IMR-90 (cell line): ENCODE measurements at regions not wholly inside any gene's neighbourhood (a gene's known extent, or its start where the extent isn't known, plus 50 kb on each side); places are given as distances from the start of the nearest gene placed in this dataset.

Source experiments
- ATAC-seq: fragments of 200-7000 bp; cut with Tn5 transposase; 2 replicates; pipeline ENCODE4 v1.9.1; 2020; ENCODE audit warnings: low read depth, mild to moderate bottlenecking, moderate library complexity
- BruUV-seq: library from RNA; stranded (reverse); fragments of 400-500 nt; replicated peaks from 2 replicates; lab custom pipeline; 2021; lab: Mats Ljungman, UMichigan
- CTCF ChIA-PET: fragments of 300-600 bp; formaldehyde crosslinking; extraction: SDS; loops from one replicate; lab custom pipeline; 2021; ENCODE audit warnings: antibody characterized with exemption; lab: Yijun Ruan, JAX
- POLR2A ChIA-PET: fragments of 300-600 bp; sonication (Branson Sonifier 250); formaldehyde crosslinking; loops from one replicate; lab custom pipeline; 2022; ENCODE audit warnings: antibody characterized with exemption; ENCODE audit not compliant: unreplicated experiment; lab: Charles Lee
- DNase-seq: peaks from one replicate; pipeline ENCODE4 v3.0.0; 2013
- H2AFZ ChIP-seq: replicated peaks from 2 replicates; pipeline ENCODE3; 2013; ENCODE audit warnings: low read length, mild to moderate bottlenecking; ENCODE audit not compliant: poor library complexity
- H2AK5ac ChIP-seq: 2 replicates; pipeline ENCODE4 v1.6.1; 2013; ENCODE audit warnings: low read depth, low read length, inconsistent platforms
- H2AK9ac ChIP-seq: replicated peaks from 2 replicates; pipeline ENCODE3; 2013; ENCODE audit warnings: mild to moderate bottlenecking, low read depth, low read length, moderate library complexity; ENCODE audit not compliant: poor library complexity
- H2BK120ac ChIP-seq: 2 replicates; pipeline ENCODE4 v1.6.1; 2013; ENCODE audit warnings: low read depth, low read length, inconsistent platforms
- H2BK15ac ChIP-seq: 3 replicates; pipeline ENCODE4 v1.6.1; 2013; ENCODE audit warnings: low read depth, low read length, inconsistent platforms
- H2BK20ac ChIP-seq: 2 replicates; pipeline ENCODE4 v1.6.1; 2013; ENCODE audit warnings: low read depth, mild to moderate bottlenecking, inconsistent platforms, low read length, moderate library complexity
- H2BK5ac ChIP-seq: 2 replicates; pipeline ENCODE4 v1.6.1; 2013; ENCODE audit warnings: mild to moderate bottlenecking, low read depth, low read length, inconsistent platforms; ENCODE audit not compliant: poor library complexity, severe bottlenecking
- H3K14ac ChIP-seq: replicated peaks from 2 replicates; pipeline ENCODE4 v1.6.1; 2013; ENCODE audit warnings: low read depth, low read length, inconsistent platforms
- H3K18ac ChIP-seq: 2 replicates; pipeline ENCODE4 v1.6.1; 2013; ENCODE audit warnings: low read depth, low read length, control low read depth
- H3K23ac ChIP-seq: 2 replicates; pipeline ENCODE4 v1.6.1; 2013; ENCODE audit warnings: low read depth, low read length, inconsistent platforms
- H3K27ac ChIP-seq: 2 replicates; pipeline ENCODE4 v1.5.1; 2013; ENCODE audit warnings: mild to moderate bottlenecking, control low read depth, low read length; ENCODE audit not compliant: insufficient read depth
- H3K27me3 ChIP-seq: 2 replicates; pipeline ENCODE4 v1.6.1; 2013; ENCODE audit warnings: low read length; ENCODE audit not compliant: control insufficient read depth, insufficient read depth
- H3K36me3 ChIP-seq: 2 replicates; pipeline ENCODE4 v1.6.1; 2013; ENCODE audit warnings: low read length, mixed read lengths; ENCODE audit not compliant: control insufficient read depth, insufficient read depth
- H3K4ac ChIP-seq: 2 replicates; pipeline ENCODE4 v1.6.1; 2013; ENCODE audit warnings: low read depth, low read length, inconsistent platforms
- H3K4me1 ChIP-seq: 2 replicates; pipeline ENCODE4 v1.6.1; 2013; ENCODE audit warnings: low read length, mixed read lengths; ENCODE audit not compliant: control insufficient read depth, insufficient read depth
- H3K4me2 ChIP-seq: 2 replicates; pipeline ENCODE4 v1.6.1; 2013; ENCODE audit warnings: low read depth, mild to moderate bottlenecking, control low read depth, low read length, moderate library complexity
- H3K4me3 ChIP-seq: 2 replicates; pipeline ENCODE4 v1.5.1; 2013; ENCODE audit warnings: low read depth, mild to moderate bottlenecking, control low read depth, low read length, moderate library complexity; ENCODE audit not compliant: insufficient read depth
- H3K56ac ChIP-seq: 2 replicates; pipeline ENCODE4 v1.6.1; 2013; ENCODE audit warnings: low read length, inconsistent platforms; ENCODE audit not compliant: insufficient read depth; ENCODE audit errors: extremely low read depth
- H3K79me1 ChIP-seq, 2 experiments: 2 replicates each; pipeline ENCODE4 v1.6.1; 2013; ENCODE audit warnings: low read length in 2 of 2, inconsistent platforms in 1 of 2, low read depth in 1 of 2
- H3K9ac ChIP-seq: 2 replicates; pipeline ENCODE4 v1.6.1; 2013; ENCODE audit warnings: low read depth, low read length, control low read depth
- H3K9me1 ChIP-seq: 2 replicates; pipeline ENCODE4 v1.6.1; 2013; ENCODE audit warnings: low read length, inconsistent platforms; ENCODE audit not compliant: insufficient read depth
- H3K9me3 ChIP-seq: 2 replicates; pipeline ENCODE4 v1.6.1; 2013; ENCODE audit warnings: low read length; ENCODE audit not compliant: control insufficient read depth, insufficient read depth
- H4K20me1 ChIP-seq: 2 replicates; pipeline ENCODE4 v1.6.1; 2013; ENCODE audit warnings: low read length, inconsistent platforms; ENCODE audit not compliant: insufficient read depth
- H4K5ac ChIP-seq: 2 replicates; pipeline ENCODE4 v1.6.1; 2013; ENCODE audit warnings: mild to moderate bottlenecking, low read depth, low read length, control low read depth
- H4K8ac ChIP-seq, 2 experiments: 2 replicates each; pipeline ENCODE4 v1.6.1; 2013; ENCODE audit warnings: low read depth in 2 of 2, low read length in 2 of 2, control low read depth in 1 of 2, inconsistent platforms in 1 of 2
- H4K91ac ChIP-seq: 2 replicates; pipeline ENCODE4 v1.6.1; 2013; ENCODE audit warnings: low read depth, low read length, inconsistent platforms; ENCODE audit not compliant: insufficient read depth
- RAD21 ChIP-seq: IDR thresholded peaks from 2 replicates; pipeline ENCODE4 v1.6.1; 2012; ENCODE audit warnings: low read length, improper control_type of control experiment
- WGBS, 2 experiments: methylation state at CpG; one replicate each; pipeline versions ENCODE4 v1.1.5 to v1.1.7; 2013; ENCODE audit warnings: missing lambda C conversion rate in 2 of 2; ENCODE audit not compliant: insufficient read length in 1 of 2; ENCODE audit errors: extremely low coverage in 2 of 2; 5-methylcytosine and 5-hydroxymethylcytosine counted together
- dilution Hi-C: fragments of 300-500 bp; cut with HindIII; formaldehyde crosslinking; loops from one replicate; pipeline ENCODE4 v1.14.3; 2018; ENCODE audit warnings: low sequenced_read_pairs; ENCODE audit not compliant: unreplicated experiment
- in situ Hi-C: fragments of 300-500 bp; cut with MboI; formaldehyde crosslinking; loops from 3 replicates; pipeline ENCODE4 v1.14.3; 2019; ENCODE audit warnings: low sequenced_read_pairs, inconsistent platforms, mixed read lengths
- intact Hi-C: fragments of 100-400 bp; cut with micrococcal nuclease; formaldehyde crosslinking; loops from 2 replicates; pipeline ENCODE4 v1.10.0; 2022

GRCh38 chr7:17710312-17710711 is 230.0 kb downstream of the SNX13 start:
- no peak overlapping the region for H3K23ac ChIP-seq
- H3K4me1 ChIP-seq: no peaks in the 10 kb centered on the region
- H2BK120ac ChIP-seq: no peak overlapping the region
- H4K20me1 ChIP-seq: no peaks in the 10 kb centered on the region
- H3K9ac ChIP-seq: no peak overlapping the region
- H4K91ac ChIP-seq: no peak overlapping the region
- H4K5ac ChIP-seq: no peak overlapping the region
- H3K4ac ChIP-seq: no peak overlapping the region
- intact Hi-C loops (no loop called here), in situ Hi-C loops (loop anchor here (25.0 kb wide), 1 partner anchor 1952 kb away; no protein-coding TSS in a partner anchor), dilution Hi-C loops (no loop called here)
- H2BK15ac ChIP-seq: no peak overlapping the region
- H3K79me1 ChIP-seq: no peaks in the 10 kb centered on the region
- H3K56ac ChIP-seq: no peak overlapping the region
- H2AFZ ChIP-seq: no peak overlapping the region
- H2AK9ac ChIP-seq: no peak overlapping the region
- no TSS peak for BruUV-seq
- WGBS, 2 experiments: no CpG with 5 or more reads among the region's 2 CpGs
- H3K36me3 ChIP-seq: no peaks in the 10 kb centered on the region
- H3K27ac ChIP-seq: no peak overlapping the region
- no peak overlapping the region for H2BK5ac ChIP-seq
- no peak overlapping the region for H3K14ac ChIP-seq
- ChIA-PET CTCF (no interaction called here), POLR2A (no interaction called here)
- no peak for TF ChIP-seq RAD21
- no peak overlapping the region for H3K18ac ChIP-seq
- no peak overlapping the region for H2AK5ac ChIP-seq
- DNase-seq: no peak
- peaks cover 5% of the 10 kb centered on the region for H3K27me3 ChIP-seq
- no peak for ATAC-seq
- H3K4me3 ChIP-seq: no peak overlapping the region
- no peaks in the 10 kb centered on the region for H3K9me3 ChIP-seq
- no peak overlapping the region for H3K4me2 ChIP-seq
- no peak overlapping the region for H2BK20ac ChIP-seq
- H3K9me1 ChIP-seq: no peaks in the 10 kb centered on the region
- no peak overlapping the region for H4K8ac ChIP-seq
